ENCODE measurements at regions not wholly inside any gene's neighbourhood (a gene's known extent, or its start where the extent isn't known, plus 50 kb on each side); places are given as distances from the start of the nearest gene placed in this dataset.

- TF ChIP-seq STAT6 (CRISPR knock-in tag; conservative IDR thresholded peaks at IDR 0.05; ENCODE audit: low read depth) (no peak), RORB (CRISPR knock-in tag; IDR thresholded peaks at IDR 0.05) (no peak), ZBTB21 (CRISPR knock-in tag; IDR thresholded peaks at IDR 0.05; ENCODE audit: borderline replicate concordance) (no peak), ZNF512 (CRISPR knock-in tag; IDR thresholded peaks at IDR 0.05; ENCODE audit: borderline replicate concordance) (no peak)
These were observed 186.4 kb downstream of the SEC14L1 start (continued) for GRCh38 chr17:77327181-77327565.

- H3K9me3 Mint-ChIP-seq = no peaks in the 10 kb centered on the region
- peak overlapping the region; percentile 68; the same call in 1 of the 2 replicates for H3K27ac Mint-ChIP-seq
- ATAC-seq = no peak
- DNase-seq (ENCODE audit: low spot score) = peak; percentile 10
- no peak overlapping the region for H3K4me3 Mint-ChIP-seq
- POLR2A ChIA-PET = no interaction called here
- CTCF ChIA-PET = interaction anchor here (1.5 kb wide), 1 partner anchor 173 kb away, joined by 5 read pairs; no protein-coding TSS in a partner anchor
- TF ChIP-seq TP53 (CRISPR knock-in tag; IDR thresholded peaks at IDR 0.05) = no peak
- no peak for TF ChIP-seq ZNF396 (CRISPR knock-in tag; IDR thresholded peaks at IDR 0.05; ENCODE audit: borderline replicate concordance)
- no peak for TF ChIP-seq CTCF (IDR thresholded peaks at IDR 0.05)
- no peak for TF ChIP-seq ZNF281 (CRISPR knock-in tag; IDR thresholded peaks at IDR 0.05)
- no peak for TF ChIP-seq GRHL2 (CRISPR knock-in tag; IDR thresholded peaks at IDR 0.05; ENCODE audit: insufficient replicate concordance, severe bottlenecking)
- TF ChIP-seq ZBTB43 (CRISPR knock-in tag; IDR thresholded peaks at IDR 0.05) = no peak
- no peak for TF ChIP-seq AR (CRISPR knock-in tag; IDR thresholded peaks at IDR 0.05)
- no peak for TF ChIP-seq FOXP4 (CRISPR knock-in tag; IDR thresholded peaks at IDR 0.05)
- TF ChIP-seq USF1 (CRISPR knock-in tag; IDR thresholded peaks at IDR 0.05) = no peak
- no peak for TF ChIP-seq FOXJ3 (CRISPR knock-in tag; IDR thresholded peaks at IDR 0.05; ENCODE audit: borderline replicate concordance)
- H3K36me3 Mint-ChIP-seq = no peaks in the 10 kb centered on the region; the same call in 1 of the 2 replicates
- no peaks in the 10 kb centered on the region for H3K27me3 Mint-ChIP-seq (ENCODE audit: low read depth)
- peaks cover 40% of the 10 kb centered on the region for H3K4me1 Mint-ChIP-seq
These were observed 187.0 kb downstream of the SEC14L1 start for GRCh38 chr17:77327566-77328464.

Data from WTC11 (cell line).